HG03039 (cell line): ENCODE measurements at regions not wholly inside any gene's neighbourhood (a gene's known extent, or its start where the extent isn't known, plus 50 kb on each side); places are given as distances from the start of the nearest gene placed in this dataset.
A peak's percentile ranks its signal among the peaks of the same experiment; 100 is the strongest.
"Not testable (repeated sequence)": the region's sequence is repeated elsewhere in the genome, so short reads cannot be mapped to it uniquely, and the experiment has no call there.

ENCODE experiments used
- ATAC-seq: cut with Tn5 transposase; IDR thresholded peaks from one replicate; pipeline ENCODE4 v1.9.1; 2021; ENCODE audit warnings: mild to moderate bottlenecking, moderate library complexity; ENCODE audit not compliant: unreplicated experiment

DNA sequence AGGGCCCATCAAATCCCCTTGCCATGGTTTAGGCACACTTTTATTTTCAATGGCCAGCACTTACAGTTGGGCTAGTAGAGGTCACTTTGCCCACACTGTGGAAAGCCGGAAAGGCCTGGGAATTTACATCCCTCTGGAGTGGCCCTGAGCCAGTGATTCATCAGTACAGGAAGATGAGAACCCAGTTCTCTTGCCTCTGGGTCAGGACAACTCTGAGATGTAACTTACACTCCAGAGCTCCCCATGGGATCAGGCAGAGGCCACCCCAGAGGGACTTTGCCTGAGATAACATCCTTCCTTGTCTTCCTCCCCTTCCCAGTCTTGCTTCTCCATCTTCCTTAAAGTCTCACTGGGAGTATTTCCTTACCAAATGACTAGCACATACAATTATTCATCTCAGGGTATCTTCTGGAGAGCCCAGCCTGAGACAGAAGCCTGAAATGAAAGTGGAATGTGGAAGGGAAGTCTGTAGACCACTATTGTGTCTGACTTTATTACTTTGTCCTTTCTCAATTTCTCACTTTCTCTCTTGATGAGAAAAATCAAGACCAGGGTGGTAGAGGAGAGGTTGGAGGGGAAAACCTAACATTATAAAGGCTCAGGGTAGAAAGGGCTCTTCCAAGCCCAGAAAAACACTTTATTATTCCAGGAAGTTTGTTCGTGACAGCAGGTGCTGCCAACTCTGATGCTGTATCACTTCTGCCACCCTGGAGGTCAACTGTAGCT is 220.8 kb downstream of the ZNF621 start:
- no peak for ATAC-seq

DNA sequence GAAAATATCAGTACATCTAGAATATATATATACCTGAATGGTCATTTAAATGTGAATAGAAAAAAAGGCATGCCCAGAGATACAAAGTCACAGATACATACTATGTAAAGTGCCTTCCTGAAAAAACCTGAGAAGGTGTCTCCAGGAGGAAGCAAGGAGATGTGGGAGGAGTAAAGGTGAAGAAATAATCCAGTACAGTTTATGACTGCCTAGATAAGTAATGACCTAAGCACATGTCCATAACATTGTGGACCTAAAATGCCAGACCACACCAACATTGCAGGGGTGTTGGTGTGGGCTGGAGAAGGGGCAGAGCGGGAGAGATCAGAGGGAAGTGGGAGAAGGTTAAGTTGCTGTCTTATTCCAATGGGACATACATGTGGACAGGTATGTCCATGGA is 226.9 kb downstream of the ZNF621 start:
- ATAC-seq: no peak

DNA sequence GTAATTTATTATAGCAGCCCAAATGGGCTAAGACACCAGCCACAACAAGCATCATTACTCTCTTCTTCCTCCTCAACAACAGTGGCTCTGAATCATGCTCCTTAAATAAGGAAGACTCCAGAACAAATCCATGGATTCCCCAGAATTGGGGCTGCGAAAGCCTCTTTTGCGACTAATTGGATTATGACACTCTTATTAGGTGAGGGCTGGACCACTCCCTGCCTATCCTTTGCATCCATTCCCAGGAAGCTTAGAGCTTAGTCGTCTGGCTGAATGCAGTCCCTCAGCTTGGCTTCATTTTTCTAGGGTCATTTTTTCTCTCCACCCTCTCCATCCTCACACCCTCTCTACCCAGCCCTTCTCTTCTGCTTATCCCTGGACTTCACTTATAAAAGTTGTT is 227.7 kb downstream of the ZNF621 start:
- no peak for ATAC-seq

DNA sequence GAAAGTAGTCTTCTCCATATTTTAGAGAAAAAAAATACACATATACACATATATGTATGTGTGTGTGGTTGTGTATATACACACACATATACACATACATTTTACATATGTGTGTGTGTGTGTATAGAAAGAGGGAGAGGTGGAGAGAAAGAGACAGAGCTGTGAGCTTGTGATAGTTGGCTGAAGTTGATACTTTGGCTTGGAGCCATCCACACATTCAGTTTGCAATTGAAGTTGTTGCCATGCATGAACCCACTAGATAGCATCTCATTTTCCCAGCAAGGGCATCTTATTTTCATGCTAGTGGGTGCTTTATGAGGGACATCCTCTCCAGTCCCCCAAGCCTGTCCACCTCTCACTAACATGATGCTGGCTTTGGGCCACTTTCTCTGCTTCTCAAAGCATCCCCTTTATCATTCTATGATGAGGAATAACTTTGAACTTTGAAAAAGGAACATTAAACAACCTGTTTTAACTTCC is 228.6 kb downstream of the ZNF621 start:
- no peak for ATAC-seq

DNA sequence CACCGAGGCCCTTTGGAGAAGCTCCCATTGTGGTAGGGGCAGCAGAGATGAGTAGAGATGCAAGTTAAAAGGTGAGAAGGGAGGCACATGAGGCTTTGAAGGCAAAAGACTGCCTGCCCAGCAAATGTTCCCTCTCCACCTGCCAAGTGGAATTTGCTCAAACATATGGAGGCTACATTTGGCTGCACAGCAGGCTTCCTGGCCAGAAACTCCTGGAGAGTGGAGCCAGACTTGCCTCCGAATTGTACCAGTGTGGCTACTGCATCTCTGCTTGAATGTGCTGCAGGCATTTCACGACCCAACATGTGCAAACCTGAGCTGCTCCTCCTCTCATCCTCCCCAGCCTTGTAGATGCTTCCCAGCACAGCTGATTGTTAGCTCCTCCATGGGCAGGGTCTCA is 229.2 kb downstream of the ZNF621 start:
- no peak for ATAC-seq

DNA sequence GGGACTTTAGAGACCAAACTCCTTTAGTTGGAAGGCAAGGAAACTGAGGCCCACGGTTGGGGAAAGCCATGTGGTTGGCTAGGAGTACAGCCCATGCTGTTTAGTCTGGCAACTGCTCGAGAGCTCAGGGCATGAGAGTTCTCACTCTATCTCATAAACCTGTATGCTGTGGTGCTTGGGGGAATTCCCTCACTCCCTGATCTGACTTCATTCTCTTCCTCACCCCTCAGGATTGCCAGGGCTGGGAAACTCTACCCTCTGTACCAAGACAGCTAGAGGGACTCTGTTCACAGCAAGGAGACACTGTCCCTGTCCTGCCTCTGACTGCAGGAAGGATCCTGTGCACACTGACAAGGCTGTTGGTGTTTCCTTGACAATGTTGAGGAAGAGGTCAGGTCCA is 230.2 kb downstream of the ZNF621 start:
- ATAC-seq: no peak

DNA sequence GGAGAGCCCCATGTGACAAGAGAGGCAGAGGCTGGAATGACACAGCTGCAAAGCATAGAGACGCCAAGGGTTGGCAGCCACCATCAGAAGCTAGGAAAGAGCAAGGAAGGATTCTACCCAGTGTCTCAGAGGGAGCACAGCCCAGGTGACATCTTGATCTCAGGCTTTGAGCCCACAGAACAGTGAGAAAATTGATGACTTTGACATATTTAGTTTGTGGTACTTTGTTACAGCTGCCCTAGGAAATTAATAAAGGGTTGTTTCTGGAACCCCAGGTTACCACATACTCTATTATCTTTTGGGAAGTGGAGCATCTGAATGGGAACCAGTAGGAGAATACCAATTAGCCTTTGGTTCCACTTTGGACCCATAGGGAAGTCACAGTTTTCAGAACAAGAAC is 231.7 kb downstream of the ZNF621 start:
- no peak for ATAC-seq

DNA sequence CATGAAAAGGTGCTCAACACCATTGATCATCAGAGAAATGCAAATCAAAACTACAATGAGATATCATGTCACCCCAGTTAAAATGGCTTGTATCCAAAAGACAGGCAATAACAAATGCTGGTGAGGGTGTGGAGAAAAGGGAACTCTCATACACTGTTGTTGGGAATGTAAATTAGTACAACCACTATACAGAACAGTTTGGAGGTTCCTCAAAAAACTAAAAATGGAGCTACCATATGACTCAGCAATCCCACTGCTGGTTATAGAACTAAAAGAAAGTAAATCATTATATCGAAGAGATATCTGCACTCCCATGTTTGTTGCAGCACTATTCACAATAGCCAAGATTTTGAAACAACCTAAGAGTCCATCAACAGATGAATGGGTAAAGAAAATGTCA is 238.0 kb downstream of the ZNF621 start:
- ATAC-seq: not testable (repeated sequence)

DNA sequence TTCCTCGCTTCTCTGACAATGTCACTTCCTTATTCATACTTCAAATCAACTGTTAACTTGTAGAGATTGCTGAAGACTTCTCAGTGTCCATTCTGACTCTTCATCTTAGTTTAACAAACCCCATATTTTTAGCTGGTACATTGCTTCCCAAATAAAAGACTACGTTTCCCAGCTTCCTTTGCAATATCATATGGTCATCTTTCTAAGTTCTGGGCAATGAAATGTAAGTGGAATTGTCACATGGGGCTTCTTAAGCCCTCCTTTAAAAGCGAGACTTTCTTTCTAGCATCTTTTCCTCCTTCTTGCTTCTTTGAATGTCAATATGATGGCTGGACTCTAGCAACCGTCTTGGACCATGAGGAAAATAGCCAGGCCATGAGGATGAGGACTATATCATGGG is 239.0 kb downstream of the ZNF621 start:
- ATAC-seq: no peak

DNA sequence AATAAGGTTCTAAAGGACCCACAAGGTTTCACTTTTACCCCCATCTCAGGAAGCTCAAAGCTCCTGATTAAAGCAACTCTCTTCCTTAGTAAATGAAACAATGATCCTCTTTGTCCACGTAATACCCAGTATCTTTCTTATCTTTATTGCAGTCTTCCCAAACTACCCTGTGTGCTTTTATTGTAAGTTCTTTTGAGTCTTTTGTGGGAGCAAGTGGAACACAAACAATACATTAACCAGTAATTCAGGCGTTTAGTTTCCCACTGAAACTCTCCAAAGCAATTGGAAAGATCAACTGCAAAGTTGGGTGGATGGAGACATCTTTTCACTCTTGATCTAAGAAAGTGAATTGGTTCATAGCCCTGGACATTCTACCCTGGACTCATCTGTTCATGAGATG is 240.0 kb downstream of the ZNF621 start:
- no peak for ATAC-seq

DNA sequence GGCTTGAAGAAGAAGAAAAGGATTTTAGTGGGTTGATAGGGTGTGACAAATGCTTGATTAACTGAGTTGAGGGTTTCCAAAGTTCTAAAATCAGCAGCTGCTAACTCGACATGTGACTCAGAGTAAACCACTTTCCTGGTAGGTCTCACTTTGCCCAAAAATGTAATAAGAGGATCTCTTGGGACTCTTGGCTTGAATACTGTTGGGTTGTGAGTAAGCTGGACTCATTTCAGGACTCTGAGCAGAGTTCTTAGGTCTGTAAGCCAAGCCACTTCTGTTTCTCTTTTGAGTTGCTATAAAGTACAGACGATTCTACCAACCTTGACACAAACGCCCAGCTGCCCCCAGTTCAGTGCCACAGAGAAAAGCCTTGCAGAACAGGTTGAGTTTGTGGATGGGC is 241.1 kb downstream of the ZNF621 start:
- ATAC-seq: peak; percentile 76

DNA sequence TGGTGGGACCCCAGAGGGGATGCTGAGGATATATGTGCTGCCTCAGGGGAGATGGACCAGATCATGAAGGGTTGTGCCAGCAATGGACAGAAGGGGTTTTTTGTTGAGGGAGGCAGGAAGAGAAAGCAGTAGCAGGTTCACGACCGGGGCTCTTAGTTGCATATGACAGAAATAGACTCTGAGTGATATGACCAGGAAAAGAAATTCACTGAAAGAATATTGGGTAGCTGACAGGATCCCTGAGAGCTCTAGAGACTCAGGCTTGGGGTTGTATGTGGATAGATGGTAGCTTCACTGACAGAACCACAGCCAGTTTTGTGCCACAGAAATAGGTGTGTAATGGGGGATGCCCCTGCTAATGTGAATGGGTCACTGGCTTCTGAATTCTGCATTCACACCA is 241.6 kb downstream of the ZNF621 start:
- ATAC-seq: no peak

DNA sequence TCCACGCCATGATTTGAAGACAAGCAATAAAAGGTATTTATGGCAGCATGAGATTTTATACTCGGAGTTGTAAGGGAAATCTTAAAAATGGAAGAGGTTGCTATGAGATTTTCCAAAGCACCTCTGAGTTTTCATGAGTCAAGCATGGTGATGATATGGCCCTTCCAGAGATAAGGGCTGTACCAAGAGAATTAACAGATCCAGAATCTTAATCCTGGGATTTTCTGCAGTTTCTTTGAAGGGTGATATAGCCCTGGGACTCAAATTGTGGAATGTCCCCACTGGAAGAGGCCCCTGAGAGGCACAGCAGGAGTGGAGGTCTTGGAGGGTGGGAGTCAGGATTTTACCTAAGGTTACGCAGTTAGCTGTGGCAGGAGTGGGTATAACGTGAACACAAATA is 243.3 kb downstream of the ZNF621 start:
- no peak for ATAC-seq

DNA sequence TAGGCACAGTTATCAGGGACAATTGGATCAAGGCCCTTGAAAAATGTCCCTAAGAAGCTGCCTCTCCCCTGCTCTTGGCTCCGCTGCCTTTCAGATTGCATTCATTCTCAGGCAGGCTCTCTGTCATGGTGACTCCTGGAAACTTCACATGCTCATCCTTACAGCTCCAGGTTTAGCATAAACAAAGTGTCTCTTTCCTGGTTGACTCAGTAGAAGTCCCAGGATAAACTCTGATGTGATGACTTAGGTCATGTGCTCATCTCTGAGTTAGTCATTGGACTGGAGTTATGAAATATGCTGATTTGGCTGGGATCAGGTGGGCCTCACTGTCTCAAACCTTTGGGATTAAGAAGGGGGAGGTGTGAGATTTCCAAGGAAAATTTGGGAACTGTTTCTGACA is 243.8 kb downstream of the ZNF621 start:
- ATAC-seq: no peak

DNA sequence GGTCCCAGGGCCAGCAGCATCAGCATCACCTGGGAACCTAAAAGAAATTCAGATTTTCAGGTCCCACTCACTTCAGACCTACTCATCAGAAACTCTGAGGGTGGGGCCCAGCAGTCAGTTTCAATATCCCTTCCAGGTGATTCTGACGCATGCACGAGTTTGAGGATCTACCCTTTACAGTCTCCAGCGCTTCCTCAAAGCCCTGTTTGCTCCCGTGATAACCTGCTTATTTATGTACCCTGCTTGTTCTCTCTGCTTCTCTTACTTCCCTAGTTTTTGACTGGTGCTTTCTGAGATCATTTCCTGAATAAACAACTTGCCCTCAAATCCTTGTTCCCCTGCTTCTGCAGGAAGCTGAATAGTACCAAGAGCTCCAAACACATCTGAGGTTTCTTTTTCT is 245.3 kb downstream of the ZNF621 start:
- ATAC-seq: no peak

DNA sequence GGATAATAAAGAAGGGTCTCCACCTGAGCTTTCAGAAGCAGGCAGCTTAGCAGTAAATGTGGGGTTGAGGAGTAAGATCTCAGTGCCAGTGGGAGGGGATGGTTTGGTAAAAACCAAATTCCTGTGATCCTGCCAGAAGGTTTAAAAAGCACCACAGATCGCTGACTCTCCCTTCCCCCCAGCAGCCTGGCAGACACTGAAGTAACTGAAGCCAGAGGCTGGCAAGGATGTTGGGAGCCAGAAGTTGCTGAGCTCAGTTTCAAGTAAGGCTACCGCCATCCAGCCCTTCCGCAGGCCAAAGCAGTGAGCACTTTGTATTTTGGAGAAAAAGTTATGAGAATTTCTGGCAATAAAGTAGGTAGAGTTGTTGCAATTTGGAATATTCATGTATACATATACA is 246.4 kb downstream of the ZNF621 start:
- ATAC-seq: no peak

DNA sequence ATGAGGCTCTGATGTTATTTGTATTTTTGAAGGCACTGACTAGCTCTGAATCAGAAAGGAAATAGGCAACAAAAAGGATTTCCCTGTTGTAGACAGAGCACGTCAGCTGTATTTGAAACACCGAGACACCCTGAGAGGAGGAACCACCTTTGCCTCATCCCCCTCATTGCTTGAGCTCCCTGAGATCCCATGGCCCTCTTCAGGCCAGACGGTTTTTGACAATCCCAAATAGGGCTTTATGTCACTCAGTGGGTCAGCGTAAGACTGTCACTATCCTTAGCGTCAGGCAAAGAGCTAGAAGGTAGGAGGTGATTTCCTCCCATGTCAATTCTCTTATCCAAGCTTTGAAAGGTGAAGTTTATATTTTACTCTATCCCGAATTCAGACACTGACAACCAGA is 254.3 kb downstream of the ZNF621 start:
- ATAC-seq: no peak

DNA sequence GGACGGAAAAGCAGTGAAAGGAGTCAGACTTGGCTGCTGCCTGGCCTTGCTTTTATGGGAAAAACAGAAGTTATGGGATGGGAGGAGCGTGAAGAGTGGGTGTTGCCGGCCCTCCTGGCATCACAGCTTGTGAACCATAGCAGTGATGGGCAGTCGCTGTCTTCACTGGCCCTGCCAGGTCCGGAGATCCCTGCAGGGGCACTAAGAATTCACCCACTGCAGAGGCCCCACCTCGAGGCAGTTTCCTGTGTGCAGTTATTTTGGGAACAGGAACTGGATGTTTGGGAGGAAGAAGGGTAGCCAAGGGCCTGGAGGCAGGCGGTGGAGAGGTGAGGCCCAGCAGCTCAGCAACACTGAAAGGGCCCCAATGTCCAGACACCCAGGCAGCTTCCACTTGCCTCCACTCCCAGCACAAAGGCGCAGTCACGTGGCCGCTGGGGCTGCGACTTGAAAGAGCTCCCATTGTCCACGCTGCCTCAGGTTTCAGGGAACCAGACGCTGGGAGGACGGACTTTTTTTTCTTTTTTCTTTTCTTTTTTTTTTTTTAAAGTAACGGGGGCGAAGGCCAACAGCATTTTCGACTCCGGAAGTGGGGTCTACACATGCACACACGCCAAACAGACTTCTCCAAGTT is 255.6 kb downstream of the ZNF621 start:
- ATAC-seq: no peak

DNA sequence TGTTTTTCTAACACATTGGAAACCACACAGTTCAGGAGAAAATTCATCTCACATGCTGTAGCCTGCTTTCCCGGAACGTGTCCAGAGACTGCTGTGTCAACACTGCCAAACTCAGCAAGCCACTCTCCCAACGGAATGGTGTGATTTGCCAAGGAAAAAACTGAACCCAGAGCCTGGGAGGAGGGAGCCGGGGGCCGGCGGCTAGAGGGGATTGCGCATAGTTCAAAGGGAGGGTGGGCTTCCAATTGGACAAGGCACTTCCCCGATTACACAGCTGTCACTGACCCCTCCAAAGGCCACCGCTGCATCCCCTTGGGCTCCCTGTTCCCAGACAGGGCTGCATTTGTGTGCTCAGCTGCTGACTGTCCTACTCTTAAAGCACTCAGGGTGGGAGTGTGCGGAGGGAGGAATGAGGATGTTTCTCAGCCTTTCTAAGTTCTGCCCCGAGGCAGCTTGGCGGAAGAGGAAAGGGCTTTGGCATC is 256.2 kb downstream of the ZNF621 start:
- ATAC-seq: no peak

DNA sequence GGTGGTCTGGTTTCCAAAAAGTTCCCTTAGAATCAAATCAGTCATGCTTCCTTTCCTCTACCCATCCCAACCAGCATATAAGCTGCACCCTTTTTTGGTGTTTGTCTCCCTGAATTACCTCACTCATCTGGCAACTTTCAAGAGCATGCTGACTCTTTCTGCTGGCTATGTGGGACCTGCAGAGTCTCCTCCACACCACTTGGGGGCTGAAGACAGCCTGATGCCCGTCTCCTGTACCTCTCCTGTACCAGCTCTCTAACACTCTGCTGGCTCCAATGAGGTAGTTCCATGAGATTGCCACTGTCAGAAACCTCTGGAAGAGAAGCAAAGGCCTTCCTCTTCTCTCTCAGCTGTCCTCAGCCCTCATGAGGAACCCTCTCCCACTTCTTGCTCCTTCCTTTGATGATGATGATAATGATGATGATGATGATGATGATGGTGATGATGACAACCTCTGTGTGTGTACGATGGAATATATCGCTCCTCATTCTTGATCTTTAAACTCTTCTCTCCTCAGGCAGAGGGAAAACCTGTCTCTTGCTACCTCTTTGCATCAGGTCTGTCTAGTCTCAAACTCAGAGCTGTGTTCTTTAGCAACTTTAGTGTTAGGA is 257.5 kb downstream of the ZNF621 start:
- ATAC-seq: no peak

DNA sequence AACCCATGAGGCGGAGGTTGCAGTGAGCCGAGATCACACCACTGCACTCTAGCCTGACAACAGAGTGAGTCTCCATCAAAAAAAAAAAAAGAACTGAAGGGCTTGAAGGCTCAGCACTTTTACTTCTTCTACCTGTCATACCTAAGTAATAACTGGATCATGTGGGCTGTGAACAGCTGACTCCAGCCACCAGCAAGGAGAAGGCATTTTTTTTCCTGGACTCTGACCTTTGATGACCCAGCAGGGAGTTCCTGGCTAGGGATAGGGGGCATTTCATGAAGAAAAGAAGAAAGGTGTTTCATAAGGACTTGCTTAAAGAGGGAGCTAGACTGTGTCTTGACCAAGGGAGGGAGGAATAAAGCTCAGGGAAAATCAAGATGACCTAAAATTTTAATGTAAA is 266.0 kb downstream of the ZNF621 start:
- ATAC-seq: no peak

DNA sequence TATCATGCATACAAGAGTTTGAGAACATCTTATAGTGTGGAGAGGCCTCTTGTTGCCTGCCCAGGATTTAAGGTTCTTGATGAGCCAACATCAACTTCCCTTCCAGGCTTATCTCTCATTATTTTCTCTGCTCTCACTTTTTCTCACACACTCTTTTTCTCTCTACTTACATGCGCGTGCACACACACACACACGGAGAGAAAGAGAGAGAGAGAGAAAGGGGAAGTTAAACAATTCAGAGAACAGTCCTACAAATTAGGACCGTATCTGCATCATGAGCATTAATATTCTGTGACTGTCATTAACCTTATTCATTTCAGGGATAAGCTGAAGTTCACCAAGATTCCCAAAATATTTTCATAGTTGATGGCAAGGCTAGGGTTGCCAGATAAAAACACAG is 269.0 kb downstream of the ZNF621 start:
- ATAC-seq: no peak
